ENCODE measurements at regions not wholly inside any gene's neighbourhood (a gene's known extent, or its start where the extent isn't known, plus 50 kb on each side); places are given as distances from the start of the nearest gene placed in this dataset.
"Not testable (repeated sequence)": the region's sequence is repeated elsewhere in the genome, so short reads cannot be mapped to it uniquely, and the experiment has no call there.

GRCh38 chr2:51959696-51960095 is 927.8 kb upstream of the NRXN1 start:
- Histone ChIP-seq H3K9me3 (ENCODE audit: control insufficient read depth, low read length) (no peaks in the 10 kb centered on the region), H3K27ac (ENCODE audit: low read length) (no peak overlapping the region), H3K27me3 (ENCODE audit: control insufficient read depth, insufficient read depth) (no peaks in the 10 kb centered on the region), H3K4me1 (ENCODE audit: control insufficient read depth, insufficient read depth, low read length) (no peaks in the 10 kb centered on the region), H3K4me3 (ENCODE audit: low read length) (no peak overlapping the region)
- DNase-seq = no peak
- intact Hi-C loops (cut with DNase I) = no loop called here
- ATAC-seq = no peak
- WGBS = 70% methylated on average over 2 of the region's 2 CpGs

GRCh38 chr2:51953931-51954330 is 922.0 kb upstream of the NRXN1 start:
- ATAC-seq (no peak), DNase-seq (no peak)
- Histone ChIP-seq H3K9me3 (ENCODE audit: control insufficient read depth, low read length) (no peaks in the 10 kb centered on the region), H3K4me3 (ENCODE audit: low read length) (no peak overlapping the region), H3K27me3 (ENCODE audit: control insufficient read depth, insufficient read depth) (no peaks in the 10 kb centered on the region), H3K27ac (ENCODE audit: low read length) (no peak overlapping the region), H3K4me1 (ENCODE audit: control insufficient read depth, insufficient read depth, low read length) (no peaks in the 10 kb centered on the region)
- intact Hi-C loops (cut with DNase I) = no loop called here

- DNase-seq (no peak), ATAC-seq (no peak)
- no peak overlapping the region for H3K4me3 ChIP-seq (ENCODE audit: low read length)
- H3K27me3 ChIP-seq (ENCODE audit: control insufficient read depth, insufficient read depth) = no peaks in the 10 kb centered on the region
- intact Hi-C loops (cut with DNase I) = no loop called here
- H3K4me1 ChIP-seq (ENCODE audit: control insufficient read depth, insufficient read depth, low read length) = no peaks in the 10 kb centered on the region
- peaks cover 2% of the 10 kb centered on the region for H3K9me3 ChIP-seq (ENCODE audit: control insufficient read depth, low read length)
- no peak overlapping the region for H3K27ac ChIP-seq (ENCODE audit: low read length)
These were observed 889.1 kb upstream of the NRXN1 start for GRCh38 chr2:51921076-51921475.

- no peak overlapping the region for H3K4me3 ChIP-seq (ENCODE audit: low read length)
- H3K4me1 ChIP-seq (ENCODE audit: control insufficient read depth, insufficient read depth, low read length) = no peaks in the 10 kb centered on the region
- DNase-seq (no peak), ATAC-seq (no peak)
- H3K9me3 ChIP-seq (ENCODE audit: control insufficient read depth, low read length) = peaks cover 2% of the 10 kb centered on the region
- no peak overlapping the region for H3K27ac ChIP-seq (ENCODE audit: low read length)
- no peaks in the 10 kb centered on the region for H3K27me3 ChIP-seq (ENCODE audit: control insufficient read depth, insufficient read depth)
- intact Hi-C loops (cut with DNase I) = no loop called here
- 78% methylated on average over 6 of the region's 6 CpGs for WGBS
These were observed 888.6 kb upstream of the NRXN1 start for GRCh38 chr2:51920509-51920908.

GRCh38 chr2:51919395-51919794 is 887.5 kb upstream of the NRXN1 start:
- Histone ChIP-seq H3K9me3 (ENCODE audit: control insufficient read depth, low read length) (peaks cover 2% of the 10 kb centered on the region), H3K27me3 (ENCODE audit: control insufficient read depth, insufficient read depth) (no peaks in the 10 kb centered on the region), H3K27ac (ENCODE audit: low read length) (no peak overlapping the region), H3K4me3 (ENCODE audit: low read length) (no peak overlapping the region), H3K4me1 (ENCODE audit: control insufficient read depth, insufficient read depth, low read length) (no peaks in the 10 kb centered on the region)
- DNase-seq = no peak
- intact Hi-C loops (cut with DNase I) = no loop called here
- no peak for ATAC-seq
- 75% methylated on average over 1 of the region's 1 CpG for WGBS

- H3K4me3 ChIP-seq (ENCODE audit: low read length) = no peak overlapping the region
- no peaks in the 10 kb centered on the region for H3K4me1 ChIP-seq (ENCODE audit: control insufficient read depth, insufficient read depth, low read length)
- H3K27ac ChIP-seq (ENCODE audit: low read length) = no peak overlapping the region
- H3K27me3 ChIP-seq (ENCODE audit: control insufficient read depth, insufficient read depth) = no peaks in the 10 kb centered on the region
- DNase-seq (no peak), ATAC-seq (no peak)
- 69% methylated on average over 3 of the region's 3 CpGs for WGBS
- intact Hi-C loops (cut with DNase I) = no loop called here
- no peaks in the 10 kb centered on the region for H3K9me3 ChIP-seq (ENCODE audit: control insufficient read depth, low read length)
These were observed 886.2 kb upstream of the NRXN1 start for GRCh38 chr2:51918113-51918512.

- ATAC-seq = no peak
- intact Hi-C loops (cut with DNase I) = no loop called here
- no peak for DNase-seq
These were observed 871.8 kb upstream of the NRXN1 start for GRCh38 chr2:51903728-51904127.

GRCh38 chr2:51899643-51900042 is 867.7 kb upstream of the NRXN1 start:
- Histone ChIP-seq H3K4me1 (ENCODE audit: control insufficient read depth, insufficient read depth, low read length) (no peaks in the 10 kb centered on the region), H3K27ac (ENCODE audit: low read length) (no peak overlapping the region), H3K9me3 (ENCODE audit: control insufficient read depth, low read length) (no peaks in the 10 kb centered on the region), H3K4me3 (ENCODE audit: low read length) (no peak overlapping the region), H3K27me3 (ENCODE audit: control insufficient read depth, insufficient read depth) (no peaks in the 10 kb centered on the region)
- ATAC-seq (no peak), DNase-seq (no peak)
- intact Hi-C loops (cut with DNase I) = no loop called here

More at GRCh38 chr2:51903728-51904127, 871.8 kb upstream of the NRXN1 start:
- H3K4me1 ChIP-seq (ENCODE audit: control insufficient read depth, insufficient read depth, low read length) = no peaks in the 10 kb centered on the region
- H3K4me3 ChIP-seq (ENCODE audit: low read length) = no peak overlapping the region
- 36% methylated on average over 1 of the region's 1 CpG for WGBS
- H3K9me3 ChIP-seq (ENCODE audit: control insufficient read depth, low read length) = no peaks in the 10 kb centered on the region
- no peaks in the 10 kb centered on the region for H3K27me3 ChIP-seq (ENCODE audit: control insufficient read depth, insufficient read depth)
- H3K27ac ChIP-seq (ENCODE audit: low read length) = no peak overlapping the region

GRCh38 chr2:51894584-51894983 is 862.7 kb upstream of the NRXN1 start:
- H3K27me3 ChIP-seq (ENCODE audit: control insufficient read depth, insufficient read depth); intact Hi-C loops (cut with DNase I); ATAC-seq; DNase-seq; H3K4me3 ChIP-seq (ENCODE audit: low read length); H3K9me3 ChIP-seq (ENCODE audit: control insufficient read depth, low read length); H3K27ac ChIP-seq (ENCODE audit: low read length); H3K4me1 ChIP-seq (ENCODE audit: control insufficient read depth, insufficient read depth, low read length): not testable (repeated sequence)
- WGBS = 81% methylated on average over 3 of the region's 3 CpGs

- intact Hi-C loops (cut with DNase I) = no loop called here
- ATAC-seq (no peak), DNase-seq (no peak)
- no peaks in the 10 kb centered on the region for H3K4me1 ChIP-seq (ENCODE audit: control insufficient read depth, insufficient read depth, low read length)
- no peaks in the 10 kb centered on the region for H3K9me3 ChIP-seq (ENCODE audit: control insufficient read depth, low read length)
- H3K4me3 ChIP-seq (ENCODE audit: low read length) = no peak overlapping the region
- WGBS = 79% methylated on average over 1 of the region's 1 CpG
- H3K27ac ChIP-seq (ENCODE audit: low read length) = no peak overlapping the region
- no peaks in the 10 kb centered on the region for H3K27me3 ChIP-seq (ENCODE audit: control insufficient read depth, insufficient read depth)
These were observed 856.2 kb upstream of the NRXN1 start for GRCh38 chr2:51888120-51888519.

GRCh38 chr2:51881673-51882072 is 849.7 kb upstream of the NRXN1 start:
- Histone ChIP-seq H3K4me3 (ENCODE audit: low read length) (no peak overlapping the region), H3K9me3 (ENCODE audit: control insufficient read depth, low read length) (no peaks in the 10 kb centered on the region), H3K4me1 (ENCODE audit: control insufficient read depth, insufficient read depth, low read length) (no peaks in the 10 kb centered on the region), H3K27ac (ENCODE audit: low read length) (no peak overlapping the region), H3K27me3 (ENCODE audit: control insufficient read depth, insufficient read depth) (no peaks in the 10 kb centered on the region)
- 88% methylated on average over 3 of the region's 3 CpGs for WGBS
- DNase-seq (no peak), ATAC-seq (no peak)
- intact Hi-C loops (cut with DNase I) = no loop called here

GRCh38 chr2:51880153-51880552 is 848.2 kb upstream of the NRXN1 start:
- Histone ChIP-seq H3K4me3 (ENCODE audit: low read length) (no peak overlapping the region), H3K27ac (ENCODE audit: low read length) (no peak overlapping the region), H3K9me3 (ENCODE audit: control insufficient read depth, low read length) (no peaks in the 10 kb centered on the region), H3K4me1 (ENCODE audit: control insufficient read depth, insufficient read depth, low read length) (no peaks in the 10 kb centered on the region), H3K27me3 (ENCODE audit: control insufficient read depth, insufficient read depth) (no peaks in the 10 kb centered on the region)
- intact Hi-C loops (cut with DNase I) = no loop called here
- no peak for ATAC-seq
- WGBS = 85% methylated on average over 1 of the region's 1 CpG
- no peak for DNase-seq
